Tibial nerve (tissue), 4 donors: ENCODE measurements at regions not wholly inside any gene's neighbourhood (a gene's known extent, or its start where the extent isn't known, plus 50 kb on each side); places are given as distances from the start of the nearest gene placed in this dataset.

ENCODE experiments used
- DNase-seq, 2 donors: peaks; one replicate each; pipeline ENCODE4 v3.0.0-alpha.2; 2019; ENCODE audit warnings: low spot score in 2 of 2
- H3K27ac ChIP-seq, 4 donors: fragments of 200-600 bp; sonication (generic) in 3 of 4; one replicate each; pipeline ENCODE4 v1.5.1; 2017 to 2019; ENCODE audit warnings: mild to moderate bottlenecking in 1 of 4
- H3K27me3 ChIP-seq, 2 donors: fragments of 200-600 bp; sonication (generic) in 1 of 2; one replicate each; pipeline versions ENCODE4 v1.5.1 to v1.6.0; 2017 to 2019
- H3K36me3 ChIP-seq, 3 donors: fragments of 200-600 bp; sonication (generic); one replicate each; pipeline ENCODE4 v1.5.1; 2018 to 2019
- H3K4me1 ChIP-seq, 4 donors: fragments of 200-600 bp; sonication (generic) in 3 of 4; one replicate each; pipeline ENCODE4 v1.5.1; 2017 to 2019
- H3K4me3 ChIP-seq, 4 donors: fragments of 200-600 bp; sonication (generic) in 3 of 4; one replicate each; pipeline ENCODE4 v1.5.1; 2017 to 2019; ENCODE audit warnings: mild to moderate bottlenecking in 1 of 4, moderate library complexity in 1 of 4
- H3K9me3 ChIP-seq, 4 donors: fragments of 200-600 bp; sonication (generic) in 3 of 4; one replicate each; pipeline ENCODE4 v1.5.1; 2017 to 2019
- EP300 ChIP-seq, 2 donors: sonication (generic); formaldehyde crosslinking; IDR thresholded peaks; one replicate each; pipeline ENCODE4 v1.6.1; 2017; ENCODE audit warnings: antibody characterized with exemption in 2 of 2, mild to moderate bottlenecking in 1 of 2
- POLR2A ChIP-seq, 2 donors: fragments of 450-650 bp; IDR thresholded peaks; one replicate each; pipeline ENCODE4 v1.6.1; 2017; ENCODE audit warnings: antibody characterized with exemption in 2 of 2, mild to moderate bottlenecking in 2 of 2, moderate library complexity in 2 of 2
- WGBS, 2 donors: methylation state at CpG; one replicate each; pipeline ENCODE4 v1.1.5; 2018; 5-methylcytosine and 5-hydroxymethylcytosine counted together
- TF ChIP-seq, protein P1 (sequence below), 5 experiments: fragments of 200-600 bp in 3 of 5; fragments of 450-650 bp in 2 of 5; sonication (generic) in 3 of 5; IDR thresholded peaks; one replicate each; pipeline ENCODE4 v1.5.1; 2016 to 2019; ENCODE audit warnings: antibody characterized with exemption in 5 of 5, mild to moderate bottlenecking in 3 of 5, moderate library complexity in 2 of 5

DNA sequence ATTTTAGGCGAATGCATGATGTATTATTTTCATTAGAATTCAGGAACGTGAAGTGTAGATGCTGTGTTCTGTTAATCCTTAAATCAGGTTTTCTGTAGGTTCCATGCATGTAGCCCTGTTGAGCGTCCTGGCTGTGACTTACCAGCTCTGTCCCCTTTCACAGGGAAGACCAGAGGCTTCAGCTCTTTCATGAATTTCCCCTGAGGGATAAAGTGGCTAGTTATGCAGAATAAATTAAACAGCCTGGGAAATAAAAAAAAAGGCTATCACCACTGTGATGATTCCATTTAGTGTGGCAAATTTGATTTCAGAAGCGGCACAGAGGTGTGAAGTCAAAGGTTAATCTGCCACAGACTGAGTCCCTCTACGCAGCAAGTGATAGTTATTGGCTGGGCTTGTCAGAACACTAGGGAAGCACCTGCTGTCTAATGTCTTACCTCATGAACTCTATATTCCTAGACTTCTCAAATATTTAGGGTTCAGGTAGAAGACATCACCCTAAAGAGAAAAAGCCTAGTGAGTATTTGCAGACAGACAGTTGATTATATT, 61.6 kb upstream of the LINC00305 start:
- Histone ChIP-seq H3K27ac (no peak overlapping the region), H3K4me1 (no peaks in the 10 kb centered on the region), H3K9me3 (no peaks in the 10 kb centered on the region), H3K27me3 (no peaks in the 10 kb centered on the region), H3K36me3 (no peaks in the 10 kb centered on the region), H3K4me3 (no peak overlapping the region)
- DNase-seq: no peak
- TF ChIP-seq EP300 (IDR thresholded peaks at IDR 0.05): no peak
- TF ChIP-seq, protein P1, sequence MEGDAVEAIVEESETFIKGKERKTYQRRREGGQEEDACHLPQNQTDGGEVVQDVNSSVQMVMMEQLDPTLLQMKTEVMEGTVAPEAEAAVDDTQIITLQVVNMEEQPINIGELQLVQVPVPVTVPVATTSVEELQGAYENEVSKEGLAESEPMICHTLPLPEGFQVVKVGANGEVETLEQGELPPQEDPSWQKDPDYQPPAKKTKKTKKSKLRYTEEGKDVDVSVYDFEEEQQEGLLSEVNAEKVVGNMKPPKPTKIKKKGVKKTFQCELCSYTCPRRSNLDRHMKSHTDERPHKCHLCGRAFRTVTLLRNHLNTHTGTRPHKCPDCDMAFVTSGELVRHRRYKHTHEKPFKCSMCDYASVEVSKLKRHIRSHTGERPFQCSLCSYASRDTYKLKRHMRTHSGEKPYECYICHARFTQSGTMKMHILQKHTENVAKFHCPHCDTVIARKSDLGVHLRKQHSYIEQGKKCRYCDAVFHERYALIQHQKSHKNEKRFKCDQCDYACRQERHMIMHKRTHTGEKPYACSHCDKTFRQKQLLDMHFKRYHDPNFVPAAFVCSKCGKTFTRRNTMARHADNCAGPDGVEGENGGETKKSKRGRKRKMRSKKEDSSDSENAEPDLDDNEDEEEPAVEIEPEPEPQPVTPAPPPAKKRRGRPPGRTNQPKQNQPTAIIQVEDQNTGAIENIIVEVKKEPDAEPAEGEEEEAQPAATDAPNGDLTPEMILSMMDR (IDR thresholded peaks at IDR 0.05): no peak
- TF ChIP-seq POLR2A (IDR thresholded peaks at IDR 0.05): no peak
- 84 to 85% methylated on average over 5 of the region's 5 CpGs for WGBS, 2 donors

DNA sequence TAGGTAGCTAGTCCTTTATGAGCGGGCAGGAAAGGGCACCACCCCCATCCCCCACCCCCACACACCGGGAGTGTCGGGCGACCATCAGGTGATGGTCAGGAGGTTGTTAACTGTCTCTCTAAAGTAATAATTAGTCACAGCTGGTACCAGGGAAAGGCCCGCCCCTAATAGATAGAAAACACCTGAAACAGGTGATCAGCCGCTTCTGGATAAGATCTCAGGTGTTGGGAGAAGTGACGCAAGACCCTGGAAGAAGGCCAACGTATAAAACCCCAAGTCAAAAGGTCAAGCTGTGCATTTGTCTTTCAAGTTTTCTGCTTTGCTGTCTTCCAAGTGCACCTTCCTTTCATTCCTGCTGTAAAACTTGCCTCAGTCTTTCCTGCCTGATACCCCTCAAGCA, 59.6 kb upstream of the LINC00305 start:
- DNase-seq: no peak
- H3K27ac ChIP-seq: no peak overlapping the region
- H3K27me3 ChIP-seq: no peaks in the 10 kb centered on the region
- 79 to 91% methylated on average over 8 of the region's 8 CpGs for WGBS, 2 donors
- no peaks in the 10 kb centered on the region for H3K9me3 ChIP-seq
- no peak overlapping the region for H3K4me3 ChIP-seq
- no peaks in the 10 kb centered on the region for H3K4me1 ChIP-seq
- TF ChIP-seq, protein P1 (IDR thresholded peaks at IDR 0.05): no peak
- TF ChIP-seq POLR2A (IDR thresholded peaks at IDR 0.05): no peak
- TF ChIP-seq EP300 (IDR thresholded peaks at IDR 0.05): no peak
- H3K36me3 ChIP-seq: no peaks in the 10 kb centered on the region

DNA sequence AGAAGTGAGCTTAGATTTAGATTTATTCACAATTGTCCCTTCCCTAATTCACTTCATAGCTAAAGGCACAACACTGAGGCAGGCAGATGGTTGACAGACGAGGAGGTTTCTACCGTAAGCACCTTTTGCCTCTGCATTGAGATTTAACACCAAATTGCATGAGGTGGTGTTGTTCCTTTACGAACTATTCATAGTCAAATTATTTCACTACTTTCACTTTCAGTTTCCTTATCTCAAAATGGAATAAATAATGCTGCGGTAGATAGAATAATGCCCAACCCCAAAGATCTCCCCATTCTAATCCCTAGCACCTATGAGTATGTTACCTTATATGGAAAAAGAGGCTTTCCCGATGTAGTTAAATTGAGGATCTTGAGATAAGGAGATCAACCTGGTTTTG, 58.9 kb upstream of the LINC00305 start:
- H3K4me1 ChIP-seq: peaks cover 0 to 6% (median 0%) of the 10 kb centered on the region in 4 donors
- H3K9me3 ChIP-seq: no peaks in the 10 kb centered on the region
- WGBS, 2 donors: 83 to 85% methylated on average over 5 of the region's 5 CpGs
- no peaks in the 10 kb centered on the region for H3K36me3 ChIP-seq
- DNase-seq: no peak
- H3K27me3 ChIP-seq: no peaks in the 10 kb centered on the region
- TF ChIP-seq POLR2A (IDR thresholded peaks at IDR 0.05) (no peak), EP300 (IDR thresholded peaks at IDR 0.05) (no peak)
- TF ChIP-seq, protein P1 (IDR thresholded peaks at IDR 0.05): no peak
- no peak overlapping the region for H3K27ac ChIP-seq
- no peak overlapping the region for H3K4me3 ChIP-seq

DNA sequence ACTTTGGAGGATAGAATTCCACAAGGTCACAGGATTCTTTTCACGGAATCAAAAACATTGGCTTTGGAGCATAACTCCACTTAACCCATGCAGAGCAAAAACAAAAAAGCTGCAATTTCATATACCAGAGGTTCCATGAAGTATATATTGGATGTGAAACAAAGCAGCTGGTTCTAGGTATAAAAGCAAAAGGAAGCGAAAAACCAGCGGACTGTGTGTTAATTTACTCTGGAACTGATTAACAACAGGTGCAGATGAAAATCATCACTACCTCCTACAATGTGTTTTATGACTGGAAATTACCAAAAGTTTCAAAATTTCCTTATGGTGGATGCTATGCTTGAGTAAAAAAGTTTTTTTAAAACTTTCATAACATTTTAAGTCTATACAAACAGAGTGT, 54.4 kb upstream of the LINC00305 start:
- Histone ChIP-seq H3K4me1 (peaks cover 0 to 17% (median 0%) of the 10 kb centered on the region in 4 donors), H3K4me3 (no peak overlapping the region), H3K27ac (no peak overlapping the region), H3K9me3 (no peaks in the 10 kb centered on the region), H3K27me3 (no peaks in the 10 kb centered on the region), H3K36me3 (no peaks in the 10 kb centered on the region)
- TF ChIP-seq EP300 (IDR thresholded peaks at IDR 0.05) (no peak), POLR2A (IDR thresholded peaks at IDR 0.05) (no peak)
- TF ChIP-seq, protein P1 (IDR thresholded peaks at IDR 0.05): no peak
- WGBS, 2 donors: 49 to 55% methylated on average over 3 of the region's 3 CpGs
- DNase-seq: no peak

DNA sequence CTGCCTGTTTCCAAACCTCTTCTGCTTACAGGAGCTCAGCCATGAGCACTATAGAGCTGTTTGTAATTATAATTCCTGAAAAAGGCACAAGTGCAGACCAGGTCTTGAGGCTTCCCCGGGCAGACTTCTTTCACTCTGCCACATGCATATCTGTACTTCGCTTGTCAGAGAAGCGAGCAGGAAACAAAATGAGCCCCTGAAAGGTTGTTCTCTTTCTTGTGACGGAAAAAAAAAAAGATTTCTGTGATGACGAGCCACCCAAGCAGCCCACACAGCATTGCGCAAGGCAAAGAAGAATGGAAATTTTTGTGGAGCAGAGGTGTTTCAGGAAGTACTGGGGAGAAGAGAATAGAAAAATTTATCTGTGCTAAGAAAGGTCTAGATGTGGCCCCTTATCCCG, 54.0 kb upstream of the LINC00305 start:
- TF ChIP-seq EP300 (IDR thresholded peaks at IDR 0.05): no peak
- no peak for TF ChIP-seq POLR2A (IDR thresholded peaks at IDR 0.05)
- TF ChIP-seq, protein P1 (IDR thresholded peaks at IDR 0.05): no peak
- 22 to 25% methylated on average over 7 of the region's 7 CpGs for WGBS, 2 donors
- no peaks in the 10 kb centered on the region for H3K36me3 ChIP-seq
- H3K27me3 ChIP-seq: no peaks in the 10 kb centered on the region
- H3K9me3 ChIP-seq: no peaks in the 10 kb centered on the region
- H3K27ac ChIP-seq: no peak overlapping the region
- no peak for DNase-seq
- no peak overlapping the region for H3K4me3 ChIP-seq
- H3K4me1 ChIP-seq: peaks cover 0 to 17% (median 0%) of the 10 kb centered on the region in 4 donors
